AG09309 (cell line): ENCODE measurements at regions not wholly inside any gene's neighbourhood (a gene's known extent, or its start where the extent isn't known, plus 50 kb on each side); places are given as distances from the start of the nearest gene placed in this dataset.

Experiments
- DNase-seq: peaks from one replicate; pipeline ENCODE4 v3.0.0-alpha.2; 2010; ENCODE audit warnings: low read depth
- H3K4me3 ChIP-seq: 2 replicates; pipeline ENCODE4 v1.5.1; 2011; ENCODE audit warnings: mild to moderate bottlenecking, low read depth, low read length, moderate library complexity; ENCODE audit not compliant: control insufficient read depth
- TF ChIP-seq, protein P1 (sequence below): IDR thresholded peaks from 2 replicates; pipeline ENCODE4 v1.5.1; 2011; ENCODE audit warnings: mild to moderate bottlenecking, low read depth, low read length, inconsistent platforms; ENCODE audit not compliant: insufficient read depth, control insufficient read depth; ENCODE audit errors: missing control alignments

DNA sequence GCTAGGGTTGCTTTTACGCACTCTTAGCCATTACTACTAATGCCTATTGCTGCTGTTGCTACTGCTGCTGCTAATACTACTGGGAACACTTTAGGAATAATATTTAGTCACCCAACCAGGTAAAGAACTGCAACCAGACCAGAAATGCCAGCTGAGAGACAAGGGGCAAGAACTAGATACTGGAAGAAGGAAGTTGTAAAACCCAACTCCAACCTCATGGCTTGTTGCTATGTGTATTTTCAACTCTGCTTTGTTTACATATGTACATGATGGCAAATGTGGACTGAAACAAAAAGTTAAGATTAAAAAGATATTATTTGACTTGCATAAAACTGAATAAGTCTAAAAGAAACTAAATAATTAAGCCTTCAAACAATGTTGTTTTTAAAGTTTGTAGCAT, 177.7 kb downstream of the GNAT3 start:
- H3K4me3 ChIP-seq, result no peak overlapping the region
- no peak for DNase-seq
- TF ChIP-seq, protein P1, sequence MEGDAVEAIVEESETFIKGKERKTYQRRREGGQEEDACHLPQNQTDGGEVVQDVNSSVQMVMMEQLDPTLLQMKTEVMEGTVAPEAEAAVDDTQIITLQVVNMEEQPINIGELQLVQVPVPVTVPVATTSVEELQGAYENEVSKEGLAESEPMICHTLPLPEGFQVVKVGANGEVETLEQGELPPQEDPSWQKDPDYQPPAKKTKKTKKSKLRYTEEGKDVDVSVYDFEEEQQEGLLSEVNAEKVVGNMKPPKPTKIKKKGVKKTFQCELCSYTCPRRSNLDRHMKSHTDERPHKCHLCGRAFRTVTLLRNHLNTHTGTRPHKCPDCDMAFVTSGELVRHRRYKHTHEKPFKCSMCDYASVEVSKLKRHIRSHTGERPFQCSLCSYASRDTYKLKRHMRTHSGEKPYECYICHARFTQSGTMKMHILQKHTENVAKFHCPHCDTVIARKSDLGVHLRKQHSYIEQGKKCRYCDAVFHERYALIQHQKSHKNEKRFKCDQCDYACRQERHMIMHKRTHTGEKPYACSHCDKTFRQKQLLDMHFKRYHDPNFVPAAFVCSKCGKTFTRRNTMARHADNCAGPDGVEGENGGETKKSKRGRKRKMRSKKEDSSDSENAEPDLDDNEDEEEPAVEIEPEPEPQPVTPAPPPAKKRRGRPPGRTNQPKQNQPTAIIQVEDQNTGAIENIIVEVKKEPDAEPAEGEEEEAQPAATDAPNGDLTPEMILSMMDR, result no peak

DNA sequence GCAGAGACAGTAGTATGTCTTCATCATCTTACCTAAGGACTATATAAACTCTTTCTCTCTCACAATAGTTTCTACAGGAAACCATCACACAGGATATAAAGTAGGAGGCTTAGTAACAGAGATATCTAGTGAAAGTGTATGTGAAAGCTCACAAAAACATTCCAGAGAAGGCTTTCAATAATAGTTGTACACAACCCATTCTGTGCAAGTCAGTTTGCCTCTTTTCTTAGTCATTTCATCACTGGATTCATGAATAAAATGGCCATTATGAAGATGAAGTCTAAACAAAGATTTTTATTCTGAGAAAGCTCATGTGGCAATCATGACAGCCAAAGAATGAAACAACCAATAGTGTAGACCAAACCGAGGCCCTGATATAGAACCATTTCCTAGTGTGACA, 178.8 kb downstream of the GNAT3 start:
- TF ChIP-seq, protein P1, result no peak
- DNase-seq, result no peak
- H3K4me3 ChIP-seq, result no peak overlapping the region

DNA sequence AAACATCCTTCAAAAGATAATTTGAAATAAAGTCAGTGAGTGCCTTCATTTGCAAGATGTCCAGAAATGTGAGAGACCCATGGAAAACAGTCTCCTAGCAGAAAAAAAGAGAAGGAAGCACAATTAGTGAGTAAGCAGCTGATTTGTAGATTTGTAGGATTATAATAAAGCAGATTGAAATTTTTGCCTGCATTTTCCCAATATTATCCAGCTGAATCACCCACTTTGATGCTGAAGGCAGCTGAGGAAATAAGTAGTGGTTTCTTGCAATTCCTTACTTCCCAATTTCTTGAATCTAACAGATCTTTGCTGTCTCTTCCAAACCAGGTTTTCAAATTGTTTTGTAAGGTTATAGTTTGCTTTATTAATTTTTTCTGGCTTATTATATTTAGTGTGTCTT, 181.4 kb downstream of the GNAT3 start:
- TF ChIP-seq, protein P1, result no peak
- peak; percentile 73 for DNase-seq
- no peak overlapping the region for H3K4me3 ChIP-seq

DNA sequence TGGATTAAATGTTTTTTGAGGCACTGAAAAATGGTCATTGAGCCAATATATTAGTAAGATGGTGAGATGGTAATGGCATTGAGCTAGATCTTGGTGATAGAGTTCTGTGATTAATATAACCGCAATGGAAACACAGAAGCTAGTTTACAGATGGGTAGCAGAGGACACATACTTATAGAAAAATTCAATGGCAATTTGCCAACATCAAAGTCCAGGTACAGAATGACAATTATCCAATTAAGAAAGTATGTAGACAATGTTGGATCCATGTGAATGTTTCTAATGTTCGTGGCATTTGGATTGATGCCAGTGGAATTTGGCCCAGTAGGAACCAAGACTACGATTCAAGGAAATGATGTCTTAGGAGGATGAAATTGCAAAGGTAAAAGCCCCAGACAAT, 187.8 kb downstream of the GNAT3 start:
- DNase-seq, result no peak
- no peak overlapping the region for H3K4me3 ChIP-seq
- TF ChIP-seq, protein P1, result no peak

DNA sequence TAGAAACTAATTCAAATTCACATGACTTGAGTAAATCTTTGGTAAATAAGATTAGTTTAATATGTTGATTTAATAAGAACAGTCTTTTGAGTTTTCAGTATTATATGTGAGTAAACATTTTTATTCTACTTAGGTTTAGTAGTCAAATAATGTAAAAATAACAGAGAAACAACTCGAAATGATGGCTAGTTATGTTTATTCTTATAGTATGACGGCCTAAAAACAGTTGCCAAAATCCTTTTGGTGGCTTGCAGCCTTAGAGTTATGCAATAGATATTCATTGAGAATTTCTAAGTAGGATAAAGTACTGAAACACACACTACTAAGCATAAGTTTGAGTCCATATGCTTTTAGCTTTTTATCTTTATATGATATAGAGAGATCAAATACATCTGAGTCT, 184.8 kb downstream of the GNAI1 start:
- no peak overlapping the region for H3K4me3 ChIP-seq
- TF ChIP-seq, protein P1, result no peak
- no peak for DNase-seq

DNA sequence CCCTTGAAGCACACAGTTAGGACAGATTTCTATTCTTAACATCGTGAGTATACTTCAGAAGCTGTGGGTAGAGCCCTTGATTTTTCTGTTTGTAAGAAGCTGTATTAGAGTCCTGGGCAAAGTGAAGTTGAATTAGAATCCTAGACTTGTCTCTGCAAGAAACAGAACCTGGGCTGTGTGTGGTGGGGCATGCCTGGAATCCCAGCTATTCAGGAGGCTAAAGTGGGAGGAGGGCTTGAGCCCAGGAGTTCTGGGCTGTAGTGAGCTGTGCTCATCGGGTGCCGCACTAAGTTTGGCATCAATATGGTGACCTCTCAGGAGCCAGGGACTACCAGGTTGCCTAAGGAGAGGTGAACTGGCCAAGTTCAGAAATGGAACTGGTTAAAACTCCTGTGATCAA, 183.4 kb downstream of the GNAI1 start:
- TF ChIP-seq, protein P1, result no peak
- no peak overlapping the region for H3K4me3 ChIP-seq

DNA sequence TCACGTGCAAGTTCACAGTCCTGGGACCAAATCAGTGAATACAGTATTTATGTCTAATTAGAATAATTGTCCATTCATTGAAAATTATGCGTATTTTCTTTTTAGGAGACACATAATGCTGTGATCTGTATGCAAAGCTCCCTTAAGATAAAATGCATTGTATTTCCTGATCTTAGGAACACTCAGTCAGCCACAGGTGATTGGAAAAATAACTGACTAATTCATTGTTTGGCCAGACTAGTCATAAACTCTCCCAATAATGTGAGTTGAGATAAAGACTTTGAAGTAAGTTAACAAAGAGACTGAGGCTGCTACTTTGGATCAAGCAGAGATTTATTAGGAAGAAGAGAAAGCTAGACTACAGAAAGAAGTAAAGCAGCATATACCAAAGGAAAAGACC, 182.2 kb downstream of the GNAI1 start:
- no peak for DNase-seq
- H3K4me3 ChIP-seq, result no peak overlapping the region
- TF ChIP-seq, protein P1, result no peak

More for the DNA sequence above, 183.4 kb downstream of the GNAI1 start:
- DNase-seq, result no peak
